ENCODE measurements at regions not wholly inside any gene's neighbourhood (a gene's known extent, or its start where the extent isn't known, plus 50 kb on each side); places are given as distances from the start of the nearest gene placed in this dataset.

- no peak for TF ChIP-seq NKX3-1 (CRISPR knock-in tag; IDR thresholded peaks at IDR 0.05)
- 0 out of 2 replicates have a peak, but pooled peaks have one; percentile 32 for TF ChIP-seq ZNF773 (CRISPR knock-in tag; IDR thresholded peaks at IDR 0.05; ENCODE audit: borderline replicate concordance)
- no peak for TF ChIP-seq ZBTB39 (CRISPR knock-in tag; IDR thresholded peaks at IDR 0.05)
- no peak for TF ChIP-seq NAIF1 (CRISPR knock-in tag; IDR thresholded peaks at IDR 0.05; ENCODE audit: borderline replicate concordance)
- TF ChIP-seq SNAPC2 (CRISPR knock-in tag; IDR thresholded peaks at IDR 0.05): no peak
- no peak for TF ChIP-seq ZMYM2 (CRISPR knock-in tag; IDR thresholded peaks at IDR 0.05)
- no peak for TF ChIP-seq U2AF2 (IDR thresholded peaks at IDR 0.05; ENCODE audit: low read depth, low read length)
- TF ChIP-seq HOXA5 (CRISPR knock-in tag; IDR thresholded peaks at IDR 0.05): 0 out of 2 replicates have a peak, but pooled peaks have one; percentile 48
- TF ChIP-seq NR2F6 (IDR thresholded peaks at IDR 0.05): 0 out of 2 replicates have a peak, but pooled peaks have one; percentile 14
- TF ChIP-seq NR2F6 (CRISPR knock-in tag; IDR thresholded peaks at IDR 0.05): peak; percentile 68
- TF ChIP-seq SKIL (CRISPR knock-in tag; IDR thresholded peaks at IDR 0.05; ENCODE audit: borderline replicate concordance): peak; percentile 74
- TF ChIP-seq E2F1 (CRISPR knock-in tag; IDR thresholded peaks at IDR 0.05): no peak
- no peak for TF ChIP-seq RFX1 (IDR thresholded peaks at IDR 0.05)
- no peak for TF ChIP-seq ZBTB4 (CRISPR knock-in tag; IDR thresholded peaks at IDR 0.05; ENCODE audit: borderline replicate concordance)
- no peak for TF ChIP-seq HNRNPH1 (optimal IDR thresholded peaks at IDR 0.05; ENCODE audit: low read depth, low read length)
These were observed 89.3 kb upstream of the GSE1 start (continued) for GRCh38 chr16:85523602-85524364.
